ENCODE measurements at regions not wholly inside any gene's neighbourhood (a gene's known extent, or its start where the extent isn't known, plus 50 kb on each side); places are given as distances from the start of the nearest gene placed in this dataset.

DNA sequence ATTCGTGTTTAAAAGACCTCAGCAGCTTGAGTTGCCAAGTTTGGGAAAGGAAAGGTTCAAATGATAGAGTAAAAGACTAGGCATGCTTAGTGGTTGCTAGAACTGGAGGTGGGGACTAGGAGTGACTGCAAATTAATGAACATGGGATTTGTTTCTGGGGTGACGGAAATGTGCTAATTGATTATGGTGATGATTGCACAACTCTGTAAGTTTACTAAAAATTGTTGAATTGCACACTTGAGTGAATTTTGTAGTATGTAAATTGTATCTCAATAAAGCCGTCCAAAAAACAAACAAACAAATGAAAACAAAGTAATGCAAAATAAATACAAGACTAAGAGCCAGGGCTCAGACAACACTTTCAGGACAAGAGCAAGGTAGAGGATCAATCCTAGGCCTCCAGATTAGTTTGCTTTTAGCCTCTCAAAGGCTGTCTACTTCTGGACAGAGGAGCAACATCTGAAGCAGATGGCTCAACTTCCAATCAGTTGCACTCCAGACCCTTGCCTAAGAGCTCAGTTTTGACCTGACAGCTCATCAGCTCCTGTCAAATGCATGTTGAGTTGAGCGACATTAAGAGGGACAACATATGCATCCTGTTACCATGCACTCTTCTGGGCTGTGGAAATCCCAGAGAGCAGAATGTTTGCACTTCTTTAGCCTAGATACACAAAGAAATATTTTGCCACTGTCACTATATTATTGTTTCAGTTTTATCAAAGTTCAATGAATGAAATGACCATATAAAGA lies 111.2 kb upstream of the ASIC2 start:
- no peak for DNase-seq

DNA sequence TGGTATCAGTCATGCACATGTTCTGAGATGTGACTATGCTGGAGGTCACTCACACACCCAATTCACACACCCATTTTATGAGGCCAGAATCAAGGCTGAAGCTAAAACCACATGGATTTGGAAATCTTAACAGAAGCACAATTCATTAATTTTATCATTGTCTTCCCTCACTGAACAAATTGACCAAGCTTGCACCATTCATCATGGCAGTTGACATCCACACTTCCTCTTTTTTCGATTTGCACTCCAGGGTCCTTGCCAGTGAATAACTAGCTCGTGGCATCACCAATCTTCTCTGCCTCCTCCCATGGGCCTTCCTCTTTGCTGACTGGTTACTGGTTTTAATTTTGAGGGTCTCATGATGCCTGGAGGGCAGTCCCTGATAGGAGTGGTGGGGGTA lies 123.0 kb upstream of the ASIC2 start:
- no peak for DNase-seq

DNA sequence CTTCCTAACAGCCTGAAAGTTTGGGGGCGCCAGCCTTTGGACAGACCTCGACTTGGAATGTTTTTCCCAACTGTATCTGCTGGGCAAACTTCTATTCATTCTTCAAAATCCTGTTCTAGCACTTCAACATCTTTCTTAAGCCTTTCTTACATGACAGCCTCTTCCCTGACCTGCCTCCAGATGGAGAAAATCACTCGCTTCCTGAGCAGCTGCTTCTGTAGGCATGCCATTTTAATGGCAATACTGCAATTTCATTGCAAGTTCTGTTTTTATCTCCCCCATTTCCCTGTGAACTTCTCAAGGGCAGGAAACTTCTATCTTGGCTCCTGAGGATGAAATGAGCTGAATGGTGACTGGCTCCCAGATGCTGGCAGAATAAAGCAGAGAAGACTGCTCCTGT lies 128.8 kb upstream of the ASIC2 start:
- DNase-seq: no peak

DNA sequence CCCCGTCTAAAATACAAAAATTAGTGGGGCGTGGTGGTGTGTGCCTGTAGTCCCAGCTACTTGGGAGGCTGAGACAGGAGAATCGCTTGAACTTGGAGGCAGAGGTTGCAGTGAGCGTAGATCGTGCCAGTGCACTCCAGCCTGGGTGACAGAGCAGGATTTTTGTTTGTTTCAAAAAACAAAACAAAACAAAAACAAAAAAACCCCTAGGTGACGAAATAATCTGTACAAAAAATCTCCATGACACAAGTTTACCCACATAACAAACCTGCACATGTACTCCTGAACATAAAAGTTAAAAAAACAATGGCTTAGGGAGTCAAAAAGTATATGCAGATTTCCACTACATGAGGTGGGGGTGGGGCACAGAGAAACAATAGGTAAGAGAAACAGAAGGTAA lies 140.5 kb upstream of the ASIC2 start:
- DNase-seq: no peak

DNA sequence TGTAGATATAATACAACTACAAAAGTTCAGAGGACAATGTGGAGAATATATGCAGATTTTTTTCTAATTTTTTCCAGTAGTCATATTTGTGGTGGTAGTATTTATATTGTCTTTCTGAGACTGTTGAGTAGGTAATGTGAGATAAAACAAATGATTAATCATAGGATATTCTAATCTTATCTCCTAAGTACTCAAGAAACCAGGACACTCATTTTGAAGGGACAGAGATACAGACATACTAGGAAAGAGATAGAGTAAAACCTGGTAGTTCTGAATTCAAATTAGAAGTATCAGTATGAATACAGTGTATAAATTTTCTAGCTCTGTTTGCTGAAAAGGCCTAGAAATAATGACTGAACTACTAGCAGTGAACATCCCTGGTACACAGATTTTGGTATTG lies 141.7 kb upstream of the ASIC2 start:
- no peak for DNase-seq

DNA sequence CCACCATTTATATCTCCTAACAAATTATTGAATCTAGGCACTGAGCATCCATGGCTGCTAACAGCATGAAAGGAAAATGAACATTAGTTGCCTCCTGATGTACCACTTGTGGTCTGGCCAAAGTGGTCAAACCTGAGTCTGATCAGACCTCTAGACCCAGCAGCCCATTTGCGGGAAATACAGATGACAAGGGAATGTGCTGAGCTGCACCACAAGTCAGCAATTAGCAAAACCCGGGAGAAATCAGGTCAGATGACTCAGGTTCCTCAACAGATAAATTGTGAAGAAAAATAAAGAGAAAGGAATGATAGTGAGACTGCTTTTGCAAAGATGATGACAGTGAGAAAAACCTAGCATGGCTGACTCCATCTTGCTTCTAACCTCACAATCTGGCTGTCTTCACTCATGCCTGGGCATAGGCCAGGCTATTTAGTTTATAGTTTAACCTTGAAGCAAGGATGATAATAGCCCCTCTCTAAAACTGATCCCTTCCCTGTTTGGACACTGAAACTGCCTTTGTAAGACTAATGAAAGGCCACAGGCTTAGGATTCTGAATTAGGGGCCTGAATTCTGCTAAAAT lies 142.7 kb upstream of the ASIC2 start:
- no peak for DNase-seq

DNA sequence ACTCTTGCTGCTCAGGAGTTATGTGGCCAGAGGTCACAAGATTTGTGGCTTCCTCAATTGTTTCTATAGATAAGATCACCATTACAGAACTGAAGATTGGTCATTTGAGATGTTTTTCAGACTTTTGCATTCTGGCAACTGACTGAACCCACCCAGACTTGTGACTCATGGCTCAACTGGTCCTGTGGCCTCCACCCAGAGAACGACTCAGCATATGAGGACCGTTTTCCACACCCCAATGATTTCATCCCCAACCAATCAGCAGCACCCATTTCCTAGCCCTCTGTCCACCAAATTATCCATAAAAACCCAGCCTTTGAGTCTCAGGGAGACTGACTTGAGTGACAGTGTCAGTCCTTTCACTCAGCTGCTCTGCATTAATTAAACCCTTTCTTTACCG lies 143.2 kb upstream of the ASIC2 start:
- DNase-seq: no peak

DNA sequence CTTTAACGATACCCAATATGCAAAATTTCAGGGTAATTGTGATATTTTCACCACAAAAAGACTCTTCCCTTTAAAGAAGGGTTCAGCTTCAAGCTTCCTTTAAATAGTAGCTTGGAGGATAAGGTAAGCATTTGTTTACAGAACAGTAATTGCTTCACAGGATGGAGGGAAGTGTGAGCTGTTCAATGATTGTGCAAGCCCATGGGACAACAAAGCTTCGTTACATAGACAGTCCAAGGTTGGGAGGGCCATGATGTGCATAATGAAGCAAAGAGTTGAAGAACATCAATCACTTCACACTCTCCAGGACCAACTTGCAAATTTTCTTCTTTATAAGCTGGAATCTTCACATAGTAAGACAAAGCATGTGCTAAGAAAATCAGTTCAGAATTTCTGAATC lies 145.0 kb upstream of the ASIC2 start:
- no peak for DNase-seq

DNA sequence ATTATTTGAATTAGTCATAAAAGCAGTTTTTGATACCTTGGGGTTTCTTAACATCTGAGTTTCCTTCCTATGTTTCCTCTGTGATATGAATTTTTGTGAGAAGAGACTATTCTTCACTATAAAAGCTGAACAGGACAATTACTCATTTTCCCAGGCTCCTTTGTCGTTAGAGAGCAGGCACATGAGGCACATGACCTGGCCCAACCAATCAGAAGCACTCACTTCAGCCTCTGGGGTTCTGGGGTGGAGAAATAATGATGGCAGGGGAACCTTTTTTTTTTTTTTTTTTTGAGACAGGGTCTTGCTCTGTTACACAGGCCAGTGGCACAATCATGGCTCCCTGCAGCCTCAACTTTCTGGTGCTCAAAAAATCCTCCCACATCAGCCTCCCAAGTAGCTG lies 145.5 kb upstream of the ASIC2 start:
- DNase-seq: no peak

DNA sequence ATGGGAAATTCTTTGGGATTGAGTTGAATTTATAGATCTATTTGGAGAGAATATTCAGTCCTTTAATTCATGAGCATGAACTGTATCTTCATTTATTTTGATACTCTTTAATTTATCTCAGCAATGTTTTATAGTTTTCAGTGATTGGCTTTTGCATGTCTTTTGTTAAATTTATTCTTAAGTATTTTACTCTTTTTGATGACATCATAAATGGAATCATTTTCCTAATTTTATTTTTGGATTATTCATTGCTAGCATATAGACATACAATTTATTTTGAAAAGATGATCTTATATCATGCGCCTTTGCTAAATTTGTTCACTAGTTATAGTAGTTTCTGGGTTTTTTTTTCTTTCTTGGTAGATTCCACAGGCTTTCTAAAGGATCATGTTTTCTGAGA lies 149.2 kb upstream of the ASIC2 start:
- DNase-seq: no peak

DNA sequence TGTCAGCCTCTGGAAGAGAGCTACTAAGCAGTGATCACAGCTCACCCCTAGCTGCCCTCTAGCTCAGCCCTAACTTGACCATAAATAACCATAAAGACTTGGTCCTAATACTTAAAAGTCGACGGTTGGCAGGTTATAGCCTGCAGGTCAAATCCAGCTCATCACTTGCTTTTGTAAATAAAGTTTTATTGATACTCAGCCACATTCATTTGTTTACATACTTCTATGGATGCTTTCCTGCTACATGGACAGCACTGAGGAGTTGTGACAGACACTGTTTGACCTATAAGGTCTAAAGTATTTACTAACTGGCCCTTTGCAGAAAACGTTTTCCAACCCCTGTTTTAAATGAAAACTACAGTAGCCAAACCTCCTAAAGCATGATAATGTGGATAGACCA lies 151.6 kb upstream of the ASIC2 start:
- DNase-seq: no peak

DNA sequence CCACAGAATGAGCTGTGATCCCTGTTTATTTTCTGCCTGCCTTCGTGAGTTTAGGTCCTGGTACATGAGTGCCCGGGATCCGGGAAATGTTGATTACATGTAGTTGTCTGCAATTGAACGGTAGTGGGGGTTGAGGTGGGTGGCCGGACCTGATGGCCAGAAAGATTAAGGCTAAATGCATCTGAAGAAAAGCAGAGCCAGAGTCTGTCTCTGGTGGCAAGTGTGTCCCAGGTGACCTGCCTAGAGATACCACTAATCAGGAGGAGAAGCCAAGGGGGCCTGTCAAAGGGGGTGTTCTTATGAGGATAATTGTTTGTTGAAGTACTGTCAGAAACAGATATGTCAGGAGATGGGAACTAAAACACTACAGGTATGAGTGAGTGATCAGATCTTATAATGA lies 154.0 kb upstream of the ASIC2 start:
- DNase-seq: no peak

DNA sequence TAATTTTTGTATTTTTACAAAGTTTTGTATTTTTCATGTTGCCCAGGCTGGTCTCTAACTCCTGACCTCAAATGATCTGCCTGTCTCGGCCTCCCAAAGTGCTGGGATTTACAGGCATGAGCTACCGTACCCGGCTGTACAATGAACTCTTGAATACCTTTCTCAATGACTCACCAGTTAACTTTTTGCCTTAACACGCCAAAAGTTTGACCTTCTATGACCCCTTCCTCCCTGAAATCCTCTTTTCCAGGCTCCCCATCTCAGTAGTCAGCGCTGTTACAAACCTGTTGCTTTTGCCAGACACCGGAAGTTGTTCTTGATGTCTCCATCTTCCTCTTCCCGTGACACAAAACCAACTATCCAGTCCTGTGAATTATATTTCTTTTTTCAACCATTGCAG lies 158.1 kb upstream of the ASIC2 start:
- no peak for DNase-seq

DNA sequence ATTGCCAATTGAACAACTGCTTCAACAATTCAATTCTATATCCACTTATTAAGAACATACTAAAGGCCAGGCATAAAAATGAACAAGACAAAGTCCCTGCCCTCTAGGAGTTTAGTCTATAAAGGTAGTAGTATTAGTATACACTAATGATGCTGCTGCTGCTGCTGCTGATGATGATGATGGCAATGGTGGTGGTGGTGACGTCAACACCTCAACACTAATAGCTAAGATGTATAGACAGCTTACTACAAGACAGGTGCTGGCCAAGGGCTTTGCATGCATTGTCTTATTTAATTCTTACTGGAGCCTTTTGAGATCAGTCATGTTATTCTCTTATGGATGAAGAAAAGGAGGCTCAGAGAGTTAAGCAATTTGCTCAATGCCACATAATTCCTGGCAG lies 164.4 kb upstream of the ASIC2 start:
- DNase-seq: no peak

DNA sequence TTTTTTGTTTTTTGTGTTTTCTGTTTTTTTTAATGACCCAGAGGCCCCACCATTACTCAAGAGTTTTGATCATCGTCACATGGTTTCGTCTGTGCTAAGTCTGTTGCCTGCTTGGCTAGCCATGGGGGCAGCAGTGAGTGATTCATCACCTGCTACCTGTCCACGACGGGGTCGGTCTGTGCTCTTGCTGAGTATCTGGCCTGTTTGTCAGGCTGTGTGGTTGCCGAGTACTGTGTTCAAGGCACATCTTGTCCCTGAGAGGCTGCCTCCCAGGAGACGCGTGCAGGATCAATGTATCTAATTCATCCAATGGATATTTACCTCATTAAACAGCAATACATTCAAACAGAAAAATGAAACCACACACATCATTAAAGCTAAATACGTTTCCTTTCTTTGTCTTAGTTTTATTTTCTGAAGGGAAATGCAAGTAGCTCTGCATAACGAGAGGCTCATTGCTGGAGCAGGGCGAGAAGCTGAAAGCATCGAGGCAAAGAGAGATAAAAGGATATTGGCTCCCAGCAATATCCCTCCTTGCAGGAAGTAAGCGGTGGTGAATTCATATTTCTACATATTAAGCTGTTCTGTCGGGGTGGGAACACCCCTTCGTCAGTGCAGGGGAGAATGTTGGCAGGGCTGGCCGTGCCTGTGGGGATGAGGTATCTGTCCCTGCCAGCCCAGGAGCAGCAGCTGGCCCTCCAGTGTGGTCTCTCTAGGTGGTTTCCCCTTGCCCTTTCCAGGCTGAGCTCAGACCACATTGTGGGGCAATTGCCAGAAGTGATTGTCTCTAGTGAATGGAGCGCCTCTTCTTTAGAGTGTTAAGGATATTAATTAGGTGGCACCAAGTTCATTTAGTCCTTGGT lies 166.2 kb upstream of the ASIC2 start:
- DNase-seq: no peak

DNA sequence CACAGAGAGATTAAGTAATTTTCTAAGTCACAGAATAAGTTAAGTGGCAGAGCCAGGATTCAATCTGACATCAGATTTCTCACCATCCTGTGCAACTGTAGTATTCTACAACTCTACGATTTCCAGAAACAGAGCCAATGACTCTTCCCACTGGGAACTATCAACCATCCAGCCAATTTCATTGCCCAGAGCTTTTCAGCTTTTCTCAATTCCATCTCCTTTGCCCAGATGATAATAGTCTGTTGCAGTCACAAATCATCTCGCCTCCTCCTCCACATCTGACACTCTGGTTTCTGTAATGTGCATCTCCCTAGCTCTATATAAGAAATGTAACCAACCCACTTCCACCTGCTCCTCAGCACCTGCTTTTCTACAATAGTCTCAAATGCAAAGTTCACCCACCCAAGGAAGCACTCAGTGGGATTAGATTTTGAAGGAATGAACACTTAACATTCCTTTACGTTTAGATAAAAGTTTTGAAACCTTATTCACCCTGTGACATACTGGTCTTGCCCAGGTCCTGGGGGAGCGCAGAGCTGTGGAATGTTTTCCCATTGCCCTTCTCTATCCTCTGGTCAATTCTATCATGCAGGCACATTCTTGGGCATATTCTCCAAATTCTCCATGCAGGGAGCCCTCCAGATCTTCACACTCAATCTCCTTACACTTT lies 167.8 kb upstream of the ASIC2 start:
- no peak for DNase-seq

DNA sequence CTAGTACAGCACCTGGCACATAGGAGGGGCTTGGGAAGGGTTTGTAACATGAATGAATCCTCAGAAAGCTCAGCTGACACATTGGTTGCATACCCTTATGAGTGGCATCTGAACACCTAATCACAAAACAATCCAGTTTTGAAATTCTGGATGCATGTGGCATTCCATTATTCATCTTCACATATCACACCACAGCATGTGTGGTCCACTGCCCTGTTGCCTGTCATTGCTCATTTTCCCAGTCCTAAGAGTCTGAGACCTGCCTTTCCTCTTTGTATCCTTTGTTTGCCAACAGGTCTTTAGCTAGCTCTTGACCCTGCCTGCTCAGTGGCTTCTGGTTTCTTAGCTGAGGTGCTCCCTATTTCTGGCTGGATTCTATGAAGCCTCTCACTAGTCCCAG lies 170.8 kb upstream of the ASIC2 start:
- DNase-seq: no peak

DNA sequence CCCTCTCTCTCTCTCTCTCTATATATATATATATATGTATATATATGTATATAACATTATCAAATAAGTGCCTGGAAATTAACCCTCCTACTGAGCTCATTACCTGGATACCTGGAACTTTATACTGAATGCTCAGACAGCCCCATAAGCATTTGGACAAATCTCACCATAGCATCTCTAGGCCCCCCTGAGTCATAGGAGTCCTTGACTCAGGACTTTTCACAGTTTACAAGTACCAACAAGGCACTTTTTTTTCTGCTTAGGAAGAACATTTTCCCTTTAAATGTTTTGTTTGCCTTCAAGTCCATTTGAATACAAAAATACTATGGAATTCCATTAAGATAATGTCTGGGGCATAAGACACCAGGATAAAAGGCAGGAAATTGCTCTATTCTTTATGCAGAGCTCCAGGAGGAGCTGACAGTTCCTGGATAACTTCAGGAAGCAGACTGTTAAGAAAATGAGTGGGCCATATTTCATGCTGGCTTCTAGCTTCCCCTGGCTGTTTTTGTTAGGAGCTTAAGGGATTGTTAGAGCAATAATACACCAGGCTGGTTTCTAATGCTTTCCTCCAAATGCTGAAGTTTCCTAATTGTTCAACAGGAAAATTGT lies 171.7 kb upstream of the ASIC2 start:
- no peak for DNase-seq

DNA sequence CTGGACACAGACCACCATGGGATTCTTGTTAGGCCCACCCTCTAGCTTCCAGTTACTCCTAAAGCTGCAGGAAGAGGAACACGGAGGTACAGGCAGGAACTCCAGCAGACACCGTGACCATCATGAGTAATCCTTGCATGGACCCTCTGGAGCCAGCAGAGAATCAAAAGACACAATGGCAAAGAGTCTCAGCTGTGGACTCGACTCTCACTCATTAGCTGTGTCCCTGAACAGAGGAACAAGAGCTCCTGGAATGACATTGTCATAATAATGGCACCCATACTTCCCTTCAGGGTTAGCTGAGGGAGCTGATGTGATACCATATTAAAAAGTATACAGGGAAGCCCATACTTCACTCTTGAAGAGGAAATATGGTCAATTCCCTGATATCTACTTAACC lies 176.3 kb upstream of the ASIC2 start:
- DNase-seq: no peak

DNA sequence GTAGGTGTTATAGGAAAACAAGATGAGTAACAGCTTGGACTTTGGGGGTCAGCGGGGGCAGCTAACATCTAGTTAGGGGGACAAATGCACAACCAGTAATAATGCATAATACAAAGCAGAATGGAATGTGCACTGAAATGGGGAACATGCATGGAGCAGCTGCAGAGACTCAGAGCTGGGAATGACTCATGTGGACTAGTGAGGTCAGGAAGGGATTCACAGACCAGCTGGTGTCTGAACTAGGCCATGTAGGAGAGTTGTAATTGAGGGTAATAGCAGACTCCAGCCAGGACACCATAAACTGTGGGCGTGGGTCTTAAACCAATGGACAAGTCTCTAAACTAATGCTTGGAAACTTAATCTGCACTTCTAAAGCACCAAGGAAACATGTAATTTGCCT lies 176.8 kb upstream of the ASIC2 start:
- no peak for DNase-seq

DNA sequence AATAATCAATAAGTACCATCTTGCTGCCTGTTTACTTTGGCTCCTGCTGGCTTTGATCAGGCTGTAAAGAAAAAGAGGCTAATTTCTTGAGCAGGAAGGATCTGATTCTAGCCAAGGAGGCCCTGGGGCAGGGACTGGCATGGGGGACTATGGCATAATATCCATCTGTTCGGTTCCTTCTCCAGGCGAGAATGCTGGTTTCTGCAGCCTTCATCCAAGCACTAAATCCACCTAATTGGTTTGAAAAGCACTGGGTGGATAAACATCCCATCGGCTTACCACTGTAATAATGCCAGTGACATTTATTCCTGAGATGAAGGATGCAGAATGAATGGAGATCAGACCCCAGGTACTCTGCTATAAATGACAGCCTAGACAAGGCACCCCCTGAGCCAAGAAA lies 180.0 kb upstream of the ASIC2 start:
- DNase-seq: no peak

DNA sequence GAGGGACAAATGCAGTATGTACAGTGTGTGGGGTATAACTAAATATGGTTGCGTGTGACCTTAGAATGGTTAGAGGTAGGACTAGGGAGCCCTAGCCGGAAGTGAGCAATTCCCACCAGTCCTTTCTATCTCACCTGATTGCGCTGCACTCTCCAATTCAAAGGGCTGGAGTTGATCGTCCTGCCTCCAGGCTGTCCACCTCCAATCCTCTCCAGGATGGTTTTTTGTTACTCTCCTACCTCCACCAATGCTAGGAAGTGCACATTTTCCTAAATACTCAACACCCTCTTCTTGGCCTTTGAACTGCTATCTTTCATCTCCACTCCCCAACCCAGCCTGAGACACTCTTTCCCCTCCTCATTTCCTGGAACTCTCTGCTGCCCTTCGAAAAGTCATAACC lies 181.7 kb upstream of the ASIC2 start:
- DNase-seq: no peak

DNA sequence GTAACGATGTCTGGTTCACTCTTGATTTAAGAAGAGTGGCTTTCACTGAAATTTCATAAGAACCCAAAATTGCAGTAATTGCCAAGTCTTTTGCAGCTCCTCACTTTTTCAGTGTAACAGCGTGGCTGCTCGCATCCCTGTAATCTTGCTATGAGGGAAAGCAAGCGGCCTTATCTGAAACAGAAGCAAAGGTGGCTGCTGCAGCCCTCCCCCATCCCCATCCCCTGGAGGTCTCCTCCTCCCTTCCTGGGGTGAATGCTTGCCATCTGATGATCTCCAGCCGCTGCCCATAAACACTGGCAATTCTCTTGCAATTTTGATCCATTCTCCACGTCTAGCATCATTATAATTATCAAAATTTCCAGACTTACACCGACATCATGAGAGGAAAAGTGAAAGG lies 182.5 kb upstream of the ASIC2 start:
- DNase-seq: no peak

All from T-helper 9 cell (primary cell).